HG02870 (cell line): ENCODE measurements at regions not wholly inside any gene's neighbourhood (a gene's known extent, or its start where the extent isn't known, plus 50 kb on each side); places are given as distances from the start of the nearest gene placed in this dataset.

Experiments
- ATAC-seq: cut with Tn5 transposase; IDR thresholded peaks from one replicate; pipeline ENCODE4 v1.9.1; 2021; ENCODE audit warnings: mild to moderate bottlenecking, moderate library complexity; ENCODE audit not compliant: unreplicated experiment

DNA sequence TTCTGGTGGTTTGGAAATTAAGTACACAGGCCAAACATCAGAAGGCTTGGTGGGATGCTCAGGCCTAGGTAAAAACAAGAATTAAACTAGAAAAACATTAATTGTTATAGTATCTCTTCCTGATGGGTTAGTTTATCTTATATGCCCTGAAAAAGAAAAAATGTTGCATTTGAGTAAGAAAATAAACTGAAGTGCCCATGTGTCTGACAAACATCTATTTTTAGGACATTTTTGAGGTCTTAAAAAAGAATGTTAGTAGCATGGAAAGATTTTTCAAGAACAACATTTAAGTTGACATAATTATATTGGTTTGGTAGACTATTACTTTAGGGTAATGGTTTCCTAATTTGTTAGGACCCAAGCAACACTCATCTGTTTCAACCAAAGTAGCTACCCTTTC is 140.1 kb upstream of the RND3 start:
- ATAC-seq: no peak

GRCh38 chr2:150626934-150627411 is 139.5 kb upstream of the RND3 start:
- no peak for ATAC-seq

DNA sequence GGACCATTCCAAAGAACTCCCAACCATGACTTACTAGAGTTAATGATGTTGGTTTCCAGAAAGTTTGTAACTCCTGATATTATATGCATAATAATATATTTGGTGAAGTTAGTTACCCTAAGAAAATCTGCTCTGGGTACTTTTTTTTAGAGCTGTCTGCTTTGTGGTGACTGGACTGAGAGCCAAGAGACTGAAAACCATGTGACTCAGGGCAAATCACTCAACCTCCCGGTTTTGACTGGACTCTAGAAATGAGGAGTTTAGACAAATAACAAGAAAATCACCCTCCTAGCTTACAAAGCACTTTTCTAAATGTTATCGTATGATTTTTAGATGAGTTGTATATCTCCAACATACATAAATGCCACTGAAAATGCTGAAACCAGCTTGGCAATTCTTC is 138.3 kb upstream of the RND3 start:
- ATAC-seq: no peak

- no peak for ATAC-seq
These were observed 137.8 kb upstream of the RND3 start for GRCh38 chr2:150625303-150625702.

DNA sequence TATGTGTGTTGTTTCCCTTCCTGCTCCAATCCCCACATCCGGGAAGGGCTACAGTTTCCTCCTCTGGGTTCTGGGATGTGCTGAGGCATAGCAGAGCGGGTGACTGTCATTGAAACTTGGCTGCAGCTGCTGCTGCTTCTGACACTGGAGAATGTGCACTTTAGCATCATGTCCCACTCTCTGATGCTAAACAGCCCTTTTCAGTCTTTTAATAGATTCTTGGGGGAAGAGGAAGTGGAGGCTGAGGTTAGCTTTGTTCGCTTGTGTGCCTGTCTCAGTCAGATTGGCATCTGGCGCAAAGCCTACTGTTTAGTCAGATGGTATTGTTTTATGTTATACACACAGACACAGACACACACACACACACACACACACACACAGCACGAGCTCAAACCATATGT is 136.5 kb upstream of the RND3 start:
- ATAC-seq: no peak

- ATAC-seq: no peak
These were observed 134.2 kb upstream of the RND3 start for GRCh38 chr2:150621526-150622213.

DNA sequence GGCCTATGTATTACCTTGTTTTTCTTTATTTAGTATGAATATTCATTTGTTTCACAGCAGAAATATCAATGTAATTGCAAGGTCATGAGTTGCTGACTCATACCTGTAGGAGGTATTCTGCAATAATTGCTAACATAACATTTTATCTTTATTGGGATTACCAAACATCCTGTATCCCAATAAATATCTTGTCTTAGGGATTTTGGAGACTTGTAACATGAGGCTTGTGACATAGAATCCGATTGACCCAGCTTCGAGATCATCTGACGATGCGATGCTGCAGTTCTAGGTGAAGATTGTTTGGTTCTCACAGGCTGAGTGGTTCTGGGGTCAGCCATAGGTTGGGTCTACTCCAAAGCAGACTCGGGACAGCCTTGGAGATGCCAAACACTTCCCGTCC is 133.4 kb upstream of the RND3 start:
- ATAC-seq: no peak

DNA sequence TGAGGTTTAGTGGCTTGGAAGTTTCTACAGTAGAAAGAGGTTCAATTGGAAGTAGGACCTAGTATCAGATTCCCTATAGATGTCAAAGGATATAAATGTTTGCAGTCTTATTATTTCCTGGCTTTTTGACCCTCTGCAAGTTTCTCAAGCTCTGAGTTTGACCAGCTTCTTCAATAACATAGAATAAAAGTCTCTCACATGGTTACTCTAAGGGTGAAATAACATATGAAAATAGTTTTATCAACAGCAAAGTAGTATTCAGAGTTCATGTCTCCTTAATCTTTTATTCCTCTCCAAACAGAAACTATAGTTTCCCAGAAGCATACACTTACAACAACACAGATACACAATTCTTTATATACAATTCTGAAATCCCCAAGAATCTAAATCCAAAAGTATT is 132.9 kb upstream of the RND3 start:
- ATAC-seq: no peak

DNA sequence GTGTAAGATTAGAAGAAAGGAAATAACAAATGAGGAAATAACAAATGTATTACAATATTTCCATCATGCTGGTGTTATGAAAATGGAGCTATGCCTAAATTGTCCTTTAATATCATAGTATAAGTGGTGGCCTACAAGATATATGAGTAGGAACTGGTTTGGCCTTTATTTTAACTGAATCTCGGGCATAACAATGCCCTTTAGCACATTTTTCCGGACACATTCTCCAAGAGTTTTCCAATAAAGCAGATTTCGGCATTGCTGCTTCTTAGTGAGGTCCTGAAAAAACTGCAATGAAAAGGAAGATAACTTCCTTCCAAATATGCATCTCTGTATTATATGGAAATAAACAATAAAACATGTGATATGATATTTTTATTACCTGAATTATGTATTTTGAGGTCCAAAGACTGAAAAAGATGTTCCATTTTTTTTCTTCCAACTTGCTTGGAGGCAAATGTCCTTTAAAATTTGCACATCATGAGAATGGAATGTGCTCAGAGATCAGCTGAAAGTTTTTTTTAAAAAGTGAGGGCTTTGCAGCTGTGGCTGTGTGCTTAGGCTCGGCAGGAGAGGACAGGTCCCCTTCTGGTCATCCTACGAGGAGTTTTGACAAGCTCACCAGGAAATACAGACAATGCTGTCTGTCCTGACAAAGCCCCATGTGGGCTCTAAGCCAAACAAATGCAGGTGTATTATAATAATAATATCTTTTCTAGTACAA is 132.3 kb upstream of the RND3 start:
- no peak for ATAC-seq

GRCh38 chr2:150618245-150618895 is 130.9 kb upstream of the RND3 start:
- no peak for ATAC-seq

DNA sequence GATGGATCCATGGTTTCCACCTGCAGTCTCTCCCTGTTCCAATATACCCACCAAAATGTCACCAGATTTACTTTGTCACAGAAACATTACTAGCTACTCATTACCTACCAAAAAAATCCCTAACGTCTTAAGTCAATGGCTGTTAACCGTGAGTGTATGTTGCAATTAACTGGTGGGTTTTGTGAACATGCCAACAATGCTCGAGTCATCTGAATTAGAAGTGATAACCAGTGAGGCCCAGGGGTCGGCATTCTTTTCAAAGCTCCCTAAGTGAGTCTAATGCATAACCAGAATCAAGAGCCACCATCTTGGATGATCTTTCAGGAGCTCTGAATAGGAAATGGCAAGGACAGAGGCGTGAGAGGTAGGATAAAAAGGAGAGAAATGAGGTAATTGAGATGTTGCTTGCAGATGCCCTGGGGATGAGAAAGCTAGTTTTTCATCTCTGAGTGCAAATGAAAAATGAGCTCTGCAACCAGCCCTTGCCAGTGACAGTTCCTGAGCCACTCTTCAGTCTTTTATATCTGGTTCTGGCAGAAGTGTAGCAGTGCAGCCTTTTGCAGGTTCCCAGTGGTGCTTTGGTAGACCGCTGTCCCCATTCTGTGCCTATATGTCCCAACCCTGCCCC is 130.0 kb upstream of the RND3 start:
- ATAC-seq: no peak

GRCh38 chr2:150612957-150613710 is 125.7 kb upstream of the RND3 start:
- no peak for ATAC-seq

DNA sequence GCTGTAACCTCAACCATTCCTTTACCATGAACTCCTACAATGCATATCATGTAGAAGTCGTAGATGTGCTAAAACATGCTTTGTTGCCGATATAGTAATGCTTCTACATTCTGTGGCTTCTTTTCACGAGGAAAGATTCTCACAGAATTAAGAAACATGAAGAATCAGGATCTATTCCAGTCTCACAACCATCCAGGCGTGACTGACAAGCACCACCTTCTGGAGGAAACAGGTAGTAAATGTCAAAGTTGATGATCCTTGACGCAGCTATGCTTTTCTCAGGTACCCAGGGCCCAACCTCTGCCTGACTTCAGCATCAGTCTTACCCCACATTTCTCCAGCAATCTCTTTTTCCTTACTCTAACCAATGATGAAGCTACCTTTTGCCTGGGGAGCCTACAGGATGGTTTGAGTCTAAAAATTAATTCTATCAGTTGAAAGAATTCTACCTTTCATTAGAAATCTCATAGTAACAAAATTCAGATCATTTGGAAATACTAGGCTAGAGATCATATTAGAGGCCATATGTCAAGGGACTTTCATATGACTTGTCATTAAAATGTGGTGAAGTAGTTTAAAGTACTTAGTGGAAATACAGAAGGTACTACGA is 123.3 kb upstream of the RND3 start:
- ATAC-seq: no peak

- ATAC-seq: no peak
These were observed 122.5 kb upstream of the RND3 start for GRCh38 chr2:150609831-150610582.

GRCh38 chr2:150608341-150608740 is 120.9 kb upstream of the RND3 start:
- ATAC-seq: no peak

DNA sequence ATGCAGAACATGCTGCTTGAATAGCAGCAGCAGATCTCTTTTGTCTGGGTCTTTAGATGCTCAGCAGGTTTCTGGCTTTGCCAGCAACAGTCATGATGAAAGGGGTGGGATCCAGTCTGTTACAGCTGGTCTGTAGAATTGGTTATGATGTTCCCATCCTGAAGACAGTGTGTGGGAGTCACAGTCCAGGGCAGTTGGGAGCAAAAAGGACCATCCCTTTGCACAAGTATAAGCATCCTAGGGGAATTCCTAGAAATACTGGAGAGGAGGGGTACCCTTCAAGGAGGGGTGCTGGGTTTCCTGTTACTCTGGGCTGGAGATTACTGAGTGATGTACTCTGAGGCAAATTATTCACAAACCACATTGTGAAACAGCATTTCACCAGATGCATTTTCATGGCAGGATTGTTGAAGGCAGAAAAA is 119.9 kb upstream of the RND3 start:
- ATAC-seq: no peak

DNA sequence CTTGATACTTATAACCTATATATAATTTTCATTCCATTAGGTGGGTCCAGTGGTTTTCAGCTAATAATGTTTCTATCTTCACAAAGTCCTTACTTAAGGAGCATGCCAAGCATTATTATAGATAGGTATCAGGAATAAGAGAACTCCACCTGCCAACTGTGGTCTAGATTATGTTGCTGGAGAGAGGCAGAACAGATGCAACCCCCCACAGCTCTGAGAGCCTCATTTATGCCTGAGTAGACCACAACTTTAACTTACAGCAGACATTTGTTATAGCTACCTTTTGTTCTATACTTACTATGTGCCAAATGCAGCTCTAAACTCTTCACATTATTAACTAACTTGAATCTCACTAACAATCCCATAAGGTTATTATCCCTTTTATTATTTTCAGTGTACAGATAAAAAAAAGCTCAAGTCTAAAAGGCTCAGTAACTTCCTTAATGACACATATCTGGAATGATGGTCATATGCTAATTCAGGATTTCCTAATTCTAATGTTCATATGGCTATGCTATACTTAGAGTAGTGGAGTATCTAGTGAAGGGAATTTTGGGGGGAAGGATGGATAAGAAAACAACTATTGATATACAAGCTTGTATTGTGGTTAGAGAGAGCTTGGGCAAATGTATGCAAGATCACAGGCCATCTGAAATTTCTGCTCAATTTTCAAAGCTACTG is 119.1 kb upstream of the RND3 start:
- no peak for ATAC-seq

DNA sequence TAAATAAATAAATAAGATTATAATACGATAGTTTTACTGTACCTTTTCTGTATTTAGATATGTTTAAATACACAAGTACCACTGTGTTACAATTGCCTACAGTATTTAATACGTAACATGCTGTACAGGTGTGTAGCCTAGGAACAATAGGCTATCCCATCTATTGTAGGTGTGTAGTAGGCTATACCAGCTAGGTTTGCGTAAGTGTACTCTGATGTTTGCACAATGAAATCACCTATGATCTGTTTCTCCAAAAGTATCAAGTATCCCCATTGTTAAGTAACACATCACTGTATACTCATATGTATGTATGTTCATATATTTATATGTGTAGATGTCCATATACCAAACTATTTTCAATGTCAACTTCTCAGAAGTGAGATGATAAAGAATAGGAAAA is 118.2 kb upstream of the RND3 start:
- ATAC-seq: no peak
